Muscle of leg (tissue), 3 donors: ENCODE measurements at regions not wholly inside any gene's neighbourhood (a gene's known extent, or its start where the extent isn't known, plus 50 kb on each side); places are given as distances from the start of the nearest gene placed in this dataset.
"Not testable (repeated sequence)": the region's sequence is repeated elsewhere in the genome, so short reads cannot be mapped to it uniquely, and the experiment has no call there.

Experiments
- DNase-seq: peaks from one replicate; pipeline ENCODE4 v3.0.0; 2013
- H3K27ac ChIP-seq: one replicate; pipeline ENCODE4 v1.5.1; 2013; ENCODE audit warnings: mild to moderate bottlenecking, low read length, control low read depth
- H3K27me3 ChIP-seq: one replicate; pipeline ENCODE4 v1.6.1; 2013; ENCODE audit warnings: low read length; ENCODE audit not compliant: control insufficient read depth, insufficient read depth
- H3K36me3 ChIP-seq: one replicate; pipeline ENCODE4 v1.6.1; 2013; ENCODE audit warnings: low read length; ENCODE audit not compliant: control insufficient read depth, insufficient read depth
- H3K4me1 ChIP-seq: one replicate; pipeline ENCODE4 v1.6.1; 2013; ENCODE audit warnings: low read length; ENCODE audit not compliant: control insufficient read depth, insufficient read depth
- H3K4me3 ChIP-seq: one replicate; pipeline ENCODE4 v1.5.1; 2013; ENCODE audit warnings: low read length, control low read depth
- H3K9me3 ChIP-seq: replicated peaks from 2 replicates; pipeline ENCODE4 v1.6.1; 2013; ENCODE audit warnings: low read depth, low read length; ENCODE audit not compliant: control insufficient read depth
- WGBS: methylation state at CpG from one replicate; pipeline ENCODE4 v1.1.5; 2013; ENCODE audit warnings: missing lambda C conversion rate; ENCODE audit not compliant: insufficient coverage; 5-methylcytosine and 5-hydroxymethylcytosine counted together

- Histone ChIP-seq H3K27me3 (no peaks in the 10 kb centered on the region), H3K4me3 (no peak overlapping the region), H3K36me3 (no peaks in the 10 kb centered on the region), H3K4me1 (no peaks in the 10 kb centered on the region), H3K9me3 (no peaks in the 10 kb centered on the region), H3K27ac (no peak overlapping the region)
- DNase-seq, result no peak
- 78% methylated on average over 2 of the region's 3 CpGs for WGBS
These were observed 368.6 kb downstream of the DMRTA1 start for GRCh38 chr9:22815246-22815645.

DNA sequence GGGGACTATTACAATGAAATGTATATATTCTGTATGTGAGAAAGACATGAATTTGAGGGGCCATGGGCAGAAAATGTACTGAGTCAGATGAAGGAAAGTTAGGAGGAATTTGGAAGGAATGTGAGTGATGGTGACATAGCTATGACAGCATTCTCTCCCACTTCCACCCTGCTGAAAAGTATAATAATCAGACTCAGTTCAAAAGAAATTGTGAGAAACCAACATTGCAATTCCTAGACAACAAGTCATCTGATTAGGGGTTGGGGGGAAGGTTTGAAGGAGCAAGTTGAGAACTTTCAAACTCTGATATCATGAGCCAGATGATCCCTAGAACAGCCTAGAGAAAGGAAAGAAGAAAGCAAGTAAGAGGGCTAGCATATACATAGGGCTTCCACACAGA is 370.6 kb downstream of the DMRTA1 start:
- Histone ChIP-seq H3K27me3 (no peaks in the 10 kb centered on the region), H3K4me3 (no peak overlapping the region)
- DNase-seq, result no peak

DNA sequence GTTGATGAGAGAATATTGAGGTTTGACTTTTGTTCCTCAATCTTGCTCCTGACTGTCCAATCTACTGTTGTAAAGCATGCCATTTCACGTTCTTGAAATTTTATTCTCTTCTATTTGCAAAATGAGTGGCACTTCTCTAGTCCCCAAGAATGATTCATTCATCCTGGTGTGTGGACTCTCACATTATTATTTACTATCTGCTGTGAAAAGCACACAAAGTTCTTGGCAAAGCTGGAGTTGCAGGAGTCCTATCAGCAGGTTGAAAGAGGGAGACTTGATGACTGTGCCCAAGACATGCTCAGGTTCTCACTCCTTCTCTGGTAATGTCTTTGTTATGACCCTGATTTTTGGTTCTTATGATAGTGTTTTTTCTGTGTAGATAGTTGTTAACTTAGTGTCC is 382.6 kb downstream of the DMRTA1 start:
- DNase-seq, result no peak
- H3K27ac ChIP-seq, result no peak overlapping the region
- H3K27me3 ChIP-seq, result no peaks in the 10 kb centered on the region
- no peaks in the 10 kb centered on the region for H3K4me1 ChIP-seq
- no peaks in the 10 kb centered on the region for H3K9me3 ChIP-seq
- WGBS, result no CpG with 5 or more reads among the region's 1 CpG
- no peaks in the 10 kb centered on the region for H3K36me3 ChIP-seq
- no peak overlapping the region for H3K4me3 ChIP-seq

More for the DNA sequence above, 370.6 kb downstream of the DMRTA1 start:
- Histone ChIP-seq H3K4me1 (no peaks in the 10 kb centered on the region), H3K9me3 (no peaks in the 10 kb centered on the region), H3K36me3 (no peaks in the 10 kb centered on the region), H3K27ac (no peak overlapping the region)

GRCh38 chr9:22838266-22838665 is 391.6 kb downstream of the DMRTA1 start:
- Histone ChIP-seq H3K27me3 (no peaks in the 10 kb centered on the region), H3K4me3 (no peak overlapping the region), H3K36me3 (no peaks in the 10 kb centered on the region), H3K27ac (no peak overlapping the region), H3K4me1 (no peaks in the 10 kb centered on the region), H3K9me3 (peaks cover 2% of the 10 kb centered on the region)
- 50% methylated on average over 1 of the region's 3 CpGs for whole genome bisulfite sequencing
- DNase-seq, result no peak

DNA sequence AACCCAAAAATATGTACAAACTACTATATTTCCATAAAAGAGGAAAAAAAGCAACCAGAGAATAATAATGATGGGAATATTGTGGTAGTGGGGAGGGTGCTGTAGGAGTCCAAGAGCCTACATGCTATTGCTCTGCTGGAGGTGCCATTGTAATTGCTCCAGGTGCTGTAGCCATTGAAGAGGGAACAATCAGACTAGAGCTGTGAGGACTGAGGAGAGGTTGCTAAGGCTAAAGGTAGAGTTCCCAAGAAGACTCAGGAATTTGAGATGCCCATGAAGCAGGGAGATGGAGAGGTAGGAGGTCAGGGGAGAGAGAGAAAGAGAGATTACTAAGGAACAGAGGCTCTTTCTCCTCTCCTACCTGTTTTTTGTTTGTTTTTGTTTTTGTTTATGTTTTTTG is 394.0 kb downstream of the DMRTA1 start:
- H3K27ac ChIP-seq, result no peak overlapping the region
- H3K36me3 ChIP-seq, result no peaks in the 10 kb centered on the region
- H3K9me3 ChIP-seq, result peaks cover 7% of the 10 kb centered on the region
- no peak overlapping the region for H3K4me3 ChIP-seq
- H3K4me1 ChIP-seq, result no peaks in the 10 kb centered on the region
- DNase-seq, result no peak
- no peaks in the 10 kb centered on the region for H3K27me3 ChIP-seq

DNA sequence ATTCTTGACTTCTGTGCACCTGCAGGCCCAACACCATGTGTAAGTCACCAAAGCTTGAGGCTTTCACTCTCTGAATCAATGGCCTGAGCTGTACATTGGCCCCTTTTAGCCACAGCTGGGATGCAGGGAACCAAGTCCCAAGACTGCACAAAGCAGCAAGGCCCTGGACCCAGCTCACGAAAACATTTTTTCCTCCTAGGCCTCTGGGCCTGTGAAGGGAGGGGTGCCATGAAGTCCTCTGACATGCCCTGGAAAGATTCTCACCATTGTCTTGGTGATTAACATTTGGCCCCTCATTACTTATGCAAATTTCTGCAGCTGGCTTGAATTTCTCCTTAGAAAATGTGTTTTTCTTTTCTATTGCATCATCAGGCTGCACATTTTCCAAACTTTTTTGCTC is 398.6 kb downstream of the DMRTA1 start:
- H3K4me3 ChIP-seq, H3K36me3 ChIP-seq, DNase-seq, H3K27ac ChIP-seq, H3K4me1 ChIP-seq, H3K27me3 ChIP-seq, H3K9me3 ChIP-seq: not testable (repeated sequence)
- WGBS, result no CpG with 5 or more reads among the region's 1 CpG

GRCh38 chr9:22855980-22856379 is 409.4 kb downstream of the DMRTA1 start:
- H3K36me3 ChIP-seq, result no peaks in the 10 kb centered on the region
- H3K4me3 ChIP-seq, result no peak overlapping the region
- no peak overlapping the region for H3K27ac ChIP-seq
- DNase-seq, result no peak
- no peaks in the 10 kb centered on the region for H3K4me1 ChIP-seq
- peaks cover 5% of the 10 kb centered on the region for H3K9me3 ChIP-seq
- H3K27me3 ChIP-seq, result no peaks in the 10 kb centered on the region

- Histone ChIP-seq H3K27ac (no peak overlapping the region), H3K4me3 (no peak overlapping the region), H3K36me3 (no peaks in the 10 kb centered on the region), H3K27me3 (no peaks in the 10 kb centered on the region), H3K4me1 (no peaks in the 10 kb centered on the region), H3K9me3 (peaks cover 5% of the 10 kb centered on the region)
- no CpG with 5 or more reads among the region's 1 CpG for WGBS
- DNase-seq, result no peak
These were observed 410.7 kb downstream of the DMRTA1 start for GRCh38 chr9:22857316-22857715.

GRCh38 chr9:22863106-22863505 is 416.5 kb downstream of the DMRTA1 start:
- Histone ChIP-seq H3K9me3 (peaks cover 9% of the 10 kb centered on the region), H3K4me1 (no peaks in the 10 kb centered on the region), H3K36me3 (no peaks in the 10 kb centered on the region), H3K4me3 (no peak overlapping the region), H3K27me3 (no peaks in the 10 kb centered on the region), H3K27ac (no peak overlapping the region)
- WGBS, result 86% methylated on average over 25 of the region's 25 CpGs
- DNase-seq, result no peak

GRCh38 chr9:22863736-22864135 is 417.1 kb downstream of the DMRTA1 start:
- H3K9me3 ChIP-seq, result peaks cover 9% of the 10 kb centered on the region
- no peaks in the 10 kb centered on the region for H3K27me3 ChIP-seq
- H3K36me3 ChIP-seq, result no peaks in the 10 kb centered on the region
- no peak overlapping the region for H3K27ac ChIP-seq
- H3K4me1 ChIP-seq, result no peaks in the 10 kb centered on the region
- DNase-seq, result no peak
- H3K4me3 ChIP-seq, result no peak overlapping the region
- WGBS, result no CpG with 5 or more reads among the region's 1 CpG

DNA sequence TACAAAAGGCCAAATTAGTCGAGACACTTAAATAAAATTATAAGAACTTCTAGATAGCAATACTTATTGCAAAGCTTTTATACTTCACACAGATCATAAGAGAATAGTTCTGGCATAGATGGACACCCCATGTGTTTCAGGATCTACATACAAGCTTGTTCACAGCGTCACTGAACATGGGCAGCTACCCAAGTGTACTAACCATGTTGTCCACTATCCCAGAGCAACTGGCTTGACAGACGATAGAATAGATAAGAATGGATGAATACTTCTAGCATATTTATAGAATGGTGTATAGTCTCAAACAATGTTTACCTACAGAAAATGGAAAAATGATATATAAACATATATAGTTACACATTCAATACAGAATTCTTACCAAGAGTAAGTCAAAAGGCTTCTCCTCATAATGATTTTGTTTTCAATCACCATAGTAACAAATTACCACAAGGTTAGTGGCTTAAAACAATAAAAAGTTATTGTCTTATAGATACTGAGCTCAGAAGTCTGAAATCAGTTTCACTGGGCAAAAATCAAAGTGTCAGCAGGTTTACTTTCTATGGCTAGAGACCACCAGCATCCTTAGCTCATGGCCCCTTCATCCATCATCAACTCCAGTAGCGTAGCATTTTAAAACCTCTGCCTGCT is 446.7 kb downstream of the DMRTA1 start:
- Histone ChIP-seq H3K27ac (no peak overlapping the region), H3K9me3 (no peaks in the 10 kb centered on the region), H3K36me3 (no peaks in the 10 kb centered on the region), H3K27me3 (no peaks in the 10 kb centered on the region), H3K4me3 (no peak overlapping the region), H3K4me1 (no peaks in the 10 kb centered on the region)
- DNase-seq, result no peak
- 63% methylated on average over 1 of the region's 4 CpGs for WGBS
